ENCODE measurements at regions not wholly inside any gene's neighbourhood (a gene's known extent, or its start where the extent isn't known, plus 50 kb on each side); places are given as distances from the start of the nearest gene placed in this dataset.

DNA sequence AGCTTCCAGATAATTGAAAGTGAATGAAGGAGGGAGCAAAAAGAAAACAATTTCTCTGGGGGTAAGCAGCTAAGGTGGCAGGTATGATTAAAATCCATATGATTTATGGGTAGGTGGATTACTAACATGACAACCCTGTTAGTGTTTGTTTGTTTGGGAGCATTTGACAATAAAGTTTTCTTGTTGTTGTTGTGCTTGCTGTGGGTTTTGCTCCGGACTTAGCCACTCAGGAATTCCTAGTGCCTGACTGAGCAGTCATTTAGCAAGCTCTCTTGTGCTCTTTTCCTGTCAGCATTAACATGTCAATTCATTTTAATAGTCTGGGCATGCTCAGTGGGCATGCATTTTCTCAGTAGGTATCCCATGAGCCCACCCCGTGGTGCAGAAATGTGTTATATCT, 674.8 kb upstream of the ZEB2 start:
- DNase-seq (ENCODE audit: extremely low read depth, low read depth), result no peak
- TF ChIP-seq, protein P1, sequence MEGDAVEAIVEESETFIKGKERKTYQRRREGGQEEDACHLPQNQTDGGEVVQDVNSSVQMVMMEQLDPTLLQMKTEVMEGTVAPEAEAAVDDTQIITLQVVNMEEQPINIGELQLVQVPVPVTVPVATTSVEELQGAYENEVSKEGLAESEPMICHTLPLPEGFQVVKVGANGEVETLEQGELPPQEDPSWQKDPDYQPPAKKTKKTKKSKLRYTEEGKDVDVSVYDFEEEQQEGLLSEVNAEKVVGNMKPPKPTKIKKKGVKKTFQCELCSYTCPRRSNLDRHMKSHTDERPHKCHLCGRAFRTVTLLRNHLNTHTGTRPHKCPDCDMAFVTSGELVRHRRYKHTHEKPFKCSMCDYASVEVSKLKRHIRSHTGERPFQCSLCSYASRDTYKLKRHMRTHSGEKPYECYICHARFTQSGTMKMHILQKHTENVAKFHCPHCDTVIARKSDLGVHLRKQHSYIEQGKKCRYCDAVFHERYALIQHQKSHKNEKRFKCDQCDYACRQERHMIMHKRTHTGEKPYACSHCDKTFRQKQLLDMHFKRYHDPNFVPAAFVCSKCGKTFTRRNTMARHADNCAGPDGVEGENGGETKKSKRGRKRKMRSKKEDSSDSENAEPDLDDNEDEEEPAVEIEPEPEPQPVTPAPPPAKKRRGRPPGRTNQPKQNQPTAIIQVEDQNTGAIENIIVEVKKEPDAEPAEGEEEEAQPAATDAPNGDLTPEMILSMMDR (IDR thresholded peaks at IDR 0.05; ENCODE audit: low read depth, low read length, missing control alignments), result no peak
- H3K4me3 ChIP-seq (replicated peaks; ENCODE audit: low read depth, low read length), result no peak overlapping the region

- no peak overlapping the region for H3K4me3 ChIP-seq (replicated peaks; ENCODE audit: low read depth, low read length)
- DNase-seq (ENCODE audit: extremely low read depth, low read depth), result no peak
- TF ChIP-seq, protein P1 (IDR thresholded peaks at IDR 0.05; ENCODE audit: low read depth, low read length, missing control alignments), result no peak
Observed at GRCh38 chr2:145190031-145190703, 670.2 kb upstream of the ZEB2 start.

- TF ChIP-seq, protein P1 (IDR thresholded peaks at IDR 0.05; ENCODE audit: low read depth, low read length, missing control alignments), result peak; percentile 66
- DNase-seq (ENCODE audit: extremely low read depth, low read depth), result peak; percentile 82
- H3K4me3 ChIP-seq (replicated peaks; ENCODE audit: low read depth, low read length), result no peak overlapping the region
Observed at GRCh38 chr2:145186303-145186702, 666.4 kb upstream of the ZEB2 start.

DNA sequence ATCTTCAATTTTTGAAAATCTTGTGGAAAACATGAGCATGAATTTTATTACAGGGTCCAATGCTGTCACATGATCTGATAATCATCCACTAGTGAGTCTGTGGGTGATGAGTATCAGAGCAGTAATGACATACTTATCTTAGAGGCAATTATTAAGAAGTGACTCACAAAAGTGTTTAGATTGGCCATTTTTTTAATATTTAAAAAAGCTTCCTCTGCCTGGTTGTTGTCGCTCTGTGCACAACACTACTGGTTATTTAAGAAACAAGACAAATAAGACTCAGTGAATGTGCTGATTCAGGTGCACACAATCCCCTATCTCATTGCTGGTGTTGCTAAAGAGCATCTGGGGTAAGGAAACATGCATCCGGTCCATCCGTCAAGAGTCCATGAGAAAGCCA, 665.8 kb upstream of the ZEB2 start:
- H3K4me3 ChIP-seq (replicated peaks; ENCODE audit: low read depth, low read length), result no peak overlapping the region
- TF ChIP-seq, protein P1 (IDR thresholded peaks at IDR 0.05; ENCODE audit: low read depth, low read length, missing control alignments), result no peak
- DNase-seq (ENCODE audit: extremely low read depth, low read depth), result peak; percentile 2

- DNase-seq (ENCODE audit: extremely low read depth, low read depth), result peak; percentile 74
- no peak overlapping the region for H3K4me3 ChIP-seq (replicated peaks; ENCODE audit: low read depth, low read length)
- TF ChIP-seq, protein P1 (IDR thresholded peaks at IDR 0.05; ENCODE audit: low read depth, low read length, missing control alignments), result no peak
Observed at GRCh38 chr2:145184741-145185651, 665.1 kb upstream of the ZEB2 start.

DNA sequence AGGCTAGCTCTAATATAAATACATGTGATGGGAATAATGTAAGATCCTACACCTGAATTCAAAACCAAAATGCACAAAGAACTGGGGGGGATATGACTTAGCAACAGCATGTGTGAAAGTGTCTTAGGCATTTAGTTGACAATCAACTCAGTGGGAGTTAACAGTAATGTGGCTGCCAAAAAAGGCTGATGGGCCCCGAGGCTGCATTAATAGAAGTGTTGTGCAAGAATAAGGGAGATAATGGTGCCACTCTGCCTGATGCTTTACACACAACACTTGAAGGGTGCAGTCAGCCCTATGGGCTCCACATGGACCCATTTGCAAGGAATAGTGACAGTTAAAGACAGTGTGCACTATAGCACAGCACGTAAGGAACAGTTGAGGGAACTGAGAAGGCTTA, 649.4 kb upstream of the ZEB2 start:
- DNase-seq (ENCODE audit: extremely low read depth, low read depth), result no peak
- H3K4me3 ChIP-seq (replicated peaks; ENCODE audit: low read depth, low read length), result no peak overlapping the region
- TF ChIP-seq, protein P1 (IDR thresholded peaks at IDR 0.05; ENCODE audit: low read depth, low read length, missing control alignments), result no peak

Measured in HFF-Myc (cell line).